NCI-H226 (cell line): ENCODE measurements at regions not wholly inside any gene's neighbourhood (a gene's known extent, or its start where the extent isn't known, plus 50 kb on each side); places are given as distances from the start of the nearest gene placed in this dataset.
A peak's percentile ranks its signal among the peaks of the same experiment; 100 is the strongest.

ENCODE experiments used
- DNase-seq: peaks from one replicate; pipeline ENCODE4 v3.0.0-alpha.2; 2015

DNA sequence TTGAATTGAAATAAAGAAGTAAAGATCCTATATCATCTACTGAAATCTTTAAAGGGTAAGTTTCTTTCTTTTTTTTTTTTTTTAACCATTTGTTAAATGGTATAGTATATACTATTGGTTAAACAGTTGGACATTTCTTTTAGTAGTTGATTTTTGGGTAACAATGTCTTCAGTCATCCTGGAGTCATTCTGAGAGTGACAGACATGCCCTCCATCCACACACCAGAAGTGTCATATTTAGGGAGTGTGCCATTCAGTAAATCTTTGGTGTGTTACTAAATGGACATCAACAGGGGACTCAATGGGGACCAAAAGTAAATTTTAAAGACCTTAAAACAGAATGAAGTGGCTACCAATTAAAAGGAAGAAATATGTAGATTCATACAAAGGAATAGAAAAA is 50.8 kb upstream of the SLC39A10 start:
- no peak for DNase-seq

DNA sequence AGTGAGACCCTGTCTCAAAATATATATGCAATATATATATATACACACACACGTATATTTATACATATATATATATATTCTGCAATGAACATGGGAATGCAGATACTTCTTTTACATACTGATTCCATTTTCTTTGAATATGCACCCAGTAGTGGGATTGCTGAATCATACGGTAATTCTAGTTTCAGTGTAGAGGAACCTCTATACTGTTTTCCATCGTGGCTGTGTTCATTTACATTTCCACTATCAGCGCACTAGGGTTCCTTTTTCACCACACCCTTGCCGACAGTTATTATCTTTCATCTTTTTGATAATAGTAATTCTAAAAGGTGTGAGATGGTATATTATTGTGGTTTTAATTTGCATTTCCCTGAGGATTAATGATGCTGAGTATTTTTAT is 52.3 kb upstream of the SLC39A10 start:
- no peak for DNase-seq

DNA sequence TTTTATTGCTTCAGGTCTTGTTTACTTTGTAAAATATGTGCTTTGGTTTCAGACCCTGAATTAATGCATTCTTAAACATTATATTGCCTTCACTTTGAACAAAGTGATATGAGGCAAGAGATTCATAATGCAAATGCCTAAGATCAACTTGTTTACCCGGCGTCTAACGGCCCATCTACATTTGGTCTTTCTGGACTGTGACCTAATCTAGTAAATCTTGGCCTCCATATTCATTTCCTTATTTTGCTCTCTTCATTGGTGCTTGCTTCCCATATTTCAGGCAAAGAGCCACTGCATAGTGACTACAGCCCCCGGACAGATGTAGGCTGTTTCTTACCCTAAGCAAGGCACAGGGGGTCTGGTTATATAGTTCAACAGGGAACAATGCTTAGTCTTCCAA is 53.0 kb upstream of the SLC39A10 start:
- DNase-seq, result no peak

DNA sequence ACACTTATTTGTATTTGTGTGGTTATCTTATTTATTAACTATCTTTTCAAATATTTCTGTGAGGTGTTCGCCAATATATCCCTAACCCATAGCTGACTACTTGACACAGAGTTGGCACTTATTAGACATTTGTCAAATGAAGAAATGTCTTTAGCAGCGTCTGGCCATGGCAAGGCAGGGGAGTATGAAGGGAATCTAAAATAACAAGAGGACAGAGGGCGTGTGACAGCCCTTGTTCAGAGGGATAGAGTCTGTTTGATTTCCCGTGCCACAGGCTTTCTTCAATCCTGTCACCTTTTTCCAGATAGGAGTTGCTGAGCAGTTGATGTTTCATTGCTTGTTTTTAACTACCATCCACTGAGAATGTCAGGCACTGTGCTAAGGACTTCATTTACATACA is 53.6 kb upstream of the SLC39A10 start:
- DNase-seq, result no peak

DNA sequence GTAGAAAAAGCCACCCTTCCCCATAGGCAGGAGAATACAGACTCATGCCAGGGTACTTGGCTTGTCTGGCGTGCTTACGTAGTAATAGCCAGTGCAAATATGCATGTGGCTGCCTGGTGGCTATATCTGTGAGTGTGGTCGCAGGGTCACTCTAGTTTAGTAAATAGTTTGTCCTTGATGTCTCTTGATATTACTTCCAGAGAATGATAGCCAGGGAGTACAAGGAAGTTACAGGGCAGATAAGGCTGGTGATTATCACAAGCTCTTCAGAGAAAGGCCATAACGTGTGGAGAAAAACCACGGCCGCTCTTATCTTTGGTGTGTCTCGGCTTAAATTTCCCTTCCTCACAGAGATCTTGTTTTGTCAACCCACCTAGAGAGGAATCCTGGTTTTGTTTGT is 54.3 kb upstream of the SLC39A10 start:
- no peak for DNase-seq

DNA sequence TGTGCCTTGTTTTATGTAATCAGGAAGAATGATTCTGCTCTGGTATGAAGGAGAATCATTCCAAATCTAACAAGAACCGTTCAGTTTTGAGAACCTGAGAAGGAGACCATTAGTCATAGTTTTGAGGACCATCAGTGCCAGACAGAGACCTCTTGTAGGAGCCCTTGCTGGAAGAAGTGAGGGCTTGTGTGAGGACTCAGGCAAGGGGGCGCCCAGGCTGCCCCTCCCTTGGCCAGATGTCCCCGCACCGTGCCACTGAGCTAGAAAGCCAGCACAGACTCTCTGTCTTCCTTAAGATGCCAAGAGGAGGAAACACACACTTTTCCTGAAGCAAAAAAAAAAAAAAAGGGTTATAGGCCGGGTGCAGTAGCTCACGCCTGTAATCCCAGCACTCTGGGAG is 55.7 kb upstream of the SLC39A10 start:
- DNase-seq, result peak; percentile 17

DNA sequence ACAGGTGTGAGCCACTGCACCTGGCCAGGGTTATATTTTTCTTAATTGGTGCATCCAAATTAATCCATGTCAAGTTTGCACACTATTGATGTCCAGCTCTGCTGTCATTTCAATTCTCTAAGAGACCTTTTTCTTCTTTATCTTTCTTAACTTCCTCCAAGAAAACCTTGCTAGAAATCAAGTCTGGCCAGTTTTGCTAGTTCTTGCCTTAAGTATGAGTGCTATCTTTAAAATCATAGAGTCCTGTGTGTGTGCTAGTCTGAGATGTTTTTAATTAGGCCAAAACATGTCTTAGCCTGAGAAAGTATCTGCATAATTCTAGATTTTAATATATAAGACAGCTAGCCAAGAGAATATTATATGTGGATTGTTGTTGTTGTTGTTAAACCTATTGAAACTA is 56.2 kb upstream of the SLC39A10 start:
- no peak for DNase-seq

DNA sequence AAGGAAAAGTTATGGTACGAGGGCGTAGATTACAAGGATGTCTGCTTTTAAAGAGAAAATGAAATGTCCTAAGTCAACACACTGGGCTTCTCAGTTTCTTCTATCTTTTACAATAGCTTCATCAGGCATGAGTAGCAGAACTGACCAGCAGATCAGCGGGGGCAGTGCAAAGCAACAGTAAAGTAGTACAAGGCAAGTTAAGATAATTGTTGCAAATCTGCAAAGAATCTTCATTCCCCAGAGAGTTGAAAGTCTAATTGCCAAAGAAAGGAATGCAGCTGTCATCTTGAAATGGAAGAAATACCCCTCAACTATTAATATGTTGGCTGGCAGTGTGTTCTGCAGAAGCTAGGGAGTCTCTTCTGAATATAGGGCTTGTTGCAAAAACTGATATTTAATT is 60.2 kb upstream of the SLC39A10 start:
- no peak for DNase-seq

DNA sequence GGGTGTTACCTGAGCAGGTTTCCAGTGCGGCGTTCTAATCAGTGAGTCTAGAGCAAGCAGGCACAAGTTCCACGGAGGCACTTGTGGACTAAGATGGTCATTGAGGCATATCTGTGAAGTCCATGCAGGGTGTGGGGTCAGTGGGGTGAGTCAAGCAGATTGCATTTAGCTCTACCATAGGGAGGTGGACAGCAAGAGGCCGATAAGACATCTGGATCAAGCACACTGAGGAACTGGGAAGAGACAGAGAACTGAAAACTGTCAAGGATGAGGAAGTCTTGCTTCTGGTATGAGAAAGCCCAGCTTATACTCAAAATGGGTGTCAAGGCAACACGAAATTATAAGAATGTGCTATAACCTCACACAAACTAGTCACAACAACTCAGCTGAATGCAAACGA is 61.2 kb upstream of the SLC39A10 start:
- no peak for DNase-seq

DNA sequence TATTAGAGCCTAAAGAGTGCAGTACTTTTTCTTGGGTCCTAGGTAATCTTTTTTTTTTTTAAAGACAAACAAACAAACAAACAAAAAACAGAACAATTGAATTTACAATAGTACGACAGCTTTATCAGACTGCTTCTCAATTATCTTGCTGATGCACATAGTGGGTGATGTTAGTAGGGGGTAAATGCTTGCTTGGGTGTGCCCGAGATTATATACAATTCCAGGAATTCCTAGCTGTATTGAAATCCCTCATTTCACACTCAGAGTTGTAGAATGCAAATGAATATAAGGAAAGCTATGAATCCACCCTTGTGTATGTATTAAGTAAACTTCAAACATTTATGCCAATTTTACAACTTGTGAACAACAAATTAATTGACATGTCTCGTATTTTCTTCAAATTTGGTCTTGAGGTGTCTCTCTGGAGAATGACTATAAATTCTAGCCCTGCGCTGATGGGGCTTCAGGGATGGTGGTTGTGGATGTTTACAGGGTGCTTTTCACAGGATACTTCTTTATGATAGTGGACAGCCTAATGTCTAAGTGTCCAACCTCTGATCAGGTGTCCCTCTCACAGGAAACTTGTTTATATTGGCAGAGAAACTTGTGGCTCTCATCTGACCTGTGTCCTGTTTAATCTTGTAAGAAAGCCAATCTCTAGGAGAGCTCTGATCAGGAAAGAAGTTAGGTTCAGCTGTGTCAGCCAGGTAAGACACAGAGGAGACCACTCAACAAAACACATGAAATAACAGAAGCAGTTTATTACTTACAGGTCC is 61.9 kb upstream of the SLC39A10 start:
- DNase-seq, result peak; percentile 34

DNA sequence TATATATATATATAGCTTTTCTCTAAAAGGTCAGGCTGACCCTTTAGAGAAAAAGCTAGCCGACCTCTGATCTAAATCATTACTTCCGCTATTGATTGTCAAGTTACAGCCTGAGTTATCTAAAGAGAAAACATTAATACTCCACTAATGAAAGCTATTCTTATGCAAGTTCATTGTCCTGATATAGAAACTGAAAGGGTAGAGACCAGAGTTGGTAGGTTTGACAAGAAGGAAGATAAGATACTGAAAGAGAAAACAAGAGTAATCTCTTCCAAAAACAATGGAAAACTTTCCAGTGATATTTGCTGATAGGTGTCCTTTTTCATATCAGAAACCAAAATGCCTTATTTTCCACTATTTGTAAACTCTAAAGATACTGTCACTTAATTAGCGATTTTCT is 62.8 kb upstream of the SLC39A10 start:
- DNase-seq, result no peak

DNA sequence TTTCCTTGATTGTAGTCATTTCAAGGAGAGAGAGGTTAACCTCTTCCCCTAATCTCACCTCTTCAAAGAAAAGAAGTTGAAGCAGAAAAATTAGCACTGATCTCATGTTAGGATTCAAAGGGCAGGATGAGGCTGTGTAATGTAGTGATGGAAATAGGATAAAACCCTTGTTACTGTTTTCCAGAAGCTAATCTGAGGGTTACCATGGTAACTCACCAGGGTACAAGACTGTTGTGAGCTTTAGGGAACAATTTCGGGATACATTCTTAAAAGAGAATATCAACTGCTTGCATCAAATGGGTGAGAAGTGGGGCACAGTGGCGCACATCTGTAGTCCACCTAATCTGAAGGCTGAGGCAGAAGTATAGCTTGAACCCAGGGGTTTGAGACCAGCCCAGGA is 64.9 kb upstream of the SLC39A10 start:
- no peak for DNase-seq

DNA sequence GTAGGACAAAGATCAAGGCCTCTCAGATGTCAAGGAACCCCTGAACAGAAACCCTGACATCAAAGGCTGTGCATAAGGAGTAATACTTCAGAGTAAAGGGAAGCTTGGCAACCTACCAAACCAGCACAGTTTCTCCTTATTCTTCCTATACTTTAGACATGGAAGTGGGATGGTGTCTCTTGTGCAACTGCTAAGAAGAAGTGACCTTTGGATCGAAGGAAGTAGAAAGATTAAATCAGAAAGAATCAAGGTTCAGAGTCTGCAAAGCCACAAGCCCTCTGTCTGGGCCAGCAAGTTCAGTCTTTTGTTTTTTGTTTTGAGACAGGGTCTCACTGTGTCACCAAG is 66.2 kb upstream of the SLC39A10 start:
- DNase-seq, result no peak

DNA sequence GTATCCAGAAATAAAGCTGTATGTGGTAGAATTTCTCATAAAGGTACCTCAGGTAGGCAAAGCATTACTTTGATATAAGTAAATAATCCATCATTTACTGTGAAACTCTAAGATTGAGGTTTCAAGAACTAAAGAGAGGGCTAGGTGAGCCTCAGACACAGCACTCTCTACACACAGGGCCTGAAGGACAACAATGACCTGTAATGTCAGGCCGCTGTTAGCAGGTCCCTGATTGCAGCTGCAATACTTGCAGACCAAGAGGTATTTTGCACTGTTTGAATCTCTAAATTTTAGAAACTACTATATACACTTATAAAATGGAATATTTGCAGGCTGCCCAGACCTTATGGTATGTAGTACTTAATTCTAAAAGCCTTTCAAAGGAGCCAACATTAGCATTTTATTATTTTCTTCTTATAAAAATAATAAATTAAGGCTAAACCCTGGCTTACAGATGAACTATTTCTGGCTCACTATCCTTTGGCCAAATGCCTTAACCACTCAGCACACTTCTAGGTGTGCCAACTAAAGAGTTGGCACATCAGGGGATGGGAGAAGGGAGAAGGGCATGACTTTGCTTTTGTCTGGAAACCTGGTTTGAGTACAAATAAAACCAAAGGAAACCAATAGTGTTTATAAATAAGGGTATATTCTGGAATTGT is 66.7 kb upstream of the SLC39A10 start:
- DNase-seq, result no peak

DNA sequence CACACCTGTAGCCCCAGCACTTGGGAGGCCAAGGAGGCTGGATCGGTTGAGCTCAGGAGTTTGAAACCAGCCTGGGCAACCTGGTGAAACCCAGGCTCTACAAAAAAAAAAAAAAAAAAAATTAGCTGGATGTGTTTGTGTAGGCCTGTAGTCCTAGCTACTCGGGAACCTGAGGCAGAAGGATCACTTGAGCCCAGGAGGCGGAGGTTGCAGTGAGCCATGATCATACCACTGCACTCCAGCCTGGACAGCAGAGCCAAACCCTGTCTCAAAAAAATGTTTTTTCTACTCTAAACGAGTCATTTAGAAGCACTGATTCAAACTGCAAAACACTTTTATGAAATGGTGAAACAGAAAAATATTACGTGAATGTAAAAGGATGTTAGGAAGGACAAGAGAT is 69.1 kb upstream of the SLC39A10 start:
- DNase-seq, result no peak

DNA sequence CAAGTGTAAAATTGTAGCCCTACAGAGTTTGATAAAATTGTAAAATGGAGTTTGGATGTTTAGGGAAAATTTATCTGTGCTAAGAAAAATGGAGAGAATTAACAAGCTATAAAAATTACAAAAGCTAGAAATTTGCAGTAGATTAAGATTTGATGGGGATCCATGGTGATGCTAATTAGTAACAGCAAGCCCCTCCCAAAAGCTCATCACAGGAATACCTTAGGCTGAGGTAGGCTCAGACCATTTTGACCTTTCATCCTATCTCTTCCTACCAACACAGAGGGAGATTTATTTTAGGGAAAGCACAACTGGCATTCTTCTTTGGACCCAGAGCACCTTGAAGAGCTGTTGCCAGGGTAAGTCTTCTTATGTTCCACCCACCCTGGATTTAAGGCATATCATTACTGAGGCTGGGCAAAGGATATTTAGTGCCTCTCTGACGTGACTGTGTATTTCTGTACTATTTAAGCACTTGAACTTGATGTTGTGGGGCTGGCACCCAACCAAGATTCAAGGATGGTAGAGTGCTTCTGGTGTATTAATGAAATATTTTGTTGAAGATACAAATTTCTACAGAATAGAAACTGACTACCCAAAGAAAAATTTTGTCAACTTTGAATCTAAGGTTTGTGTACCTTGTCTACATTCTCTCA is 70.8 kb upstream of the SLC39A10 start:
- DNase-seq, result no peak

DNA sequence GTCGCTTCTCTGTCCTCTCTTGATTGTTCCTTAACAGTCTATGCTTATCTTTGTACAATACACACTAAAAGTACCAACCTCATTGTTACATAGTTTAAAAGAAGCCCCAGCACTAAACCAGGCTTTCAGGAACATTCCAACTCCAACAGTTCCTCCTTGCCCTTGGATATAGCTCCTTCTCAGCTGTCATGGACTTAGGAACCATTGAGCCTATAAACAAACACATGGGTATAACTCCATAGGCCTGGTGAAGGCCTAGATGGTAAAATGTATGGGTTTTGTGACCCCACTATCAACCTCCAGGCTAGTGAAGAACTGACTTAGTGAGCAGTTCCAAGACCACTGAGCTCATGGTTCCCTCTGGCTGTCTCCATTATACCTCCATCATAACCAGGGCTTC is 74.8 kb upstream of the SLC39A10 start:
- DNase-seq, result no peak

DNA sequence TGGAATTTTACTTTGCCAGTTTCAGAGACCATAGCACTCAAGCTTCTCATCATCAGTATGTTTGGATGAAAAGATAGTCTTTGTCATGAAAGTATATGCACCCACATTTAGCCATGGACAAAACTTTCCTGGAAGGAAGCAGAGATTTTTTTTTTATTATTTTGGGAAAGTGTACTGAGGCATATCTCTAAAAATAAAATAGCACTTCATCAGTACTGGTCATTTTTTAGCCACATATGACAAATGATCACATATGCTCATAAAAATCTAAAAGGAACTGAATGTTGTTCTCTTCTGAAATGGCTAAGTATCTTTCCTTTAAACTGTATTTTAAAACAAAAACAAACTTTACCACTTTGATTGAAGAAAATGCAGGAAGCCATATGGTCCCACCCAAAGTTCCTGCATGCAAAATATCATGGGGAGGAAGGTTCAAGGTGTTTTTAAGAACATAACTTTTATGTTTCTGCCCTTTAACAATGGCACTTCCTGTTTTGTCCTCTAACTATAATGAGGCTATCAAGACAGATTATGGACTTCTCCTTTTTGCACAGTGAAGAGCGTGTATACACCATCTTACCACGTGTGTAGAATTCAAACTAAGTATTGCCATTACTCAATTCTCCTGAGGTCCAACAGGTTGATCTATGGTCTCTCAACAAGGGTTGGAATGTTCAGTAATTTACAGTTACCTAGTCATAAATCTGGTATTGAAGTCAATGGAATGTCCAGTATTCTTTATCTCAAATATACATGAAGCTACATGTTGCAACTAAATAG is 77.1 kb upstream of the SLC39A10 start:
- no peak for DNase-seq

DNA sequence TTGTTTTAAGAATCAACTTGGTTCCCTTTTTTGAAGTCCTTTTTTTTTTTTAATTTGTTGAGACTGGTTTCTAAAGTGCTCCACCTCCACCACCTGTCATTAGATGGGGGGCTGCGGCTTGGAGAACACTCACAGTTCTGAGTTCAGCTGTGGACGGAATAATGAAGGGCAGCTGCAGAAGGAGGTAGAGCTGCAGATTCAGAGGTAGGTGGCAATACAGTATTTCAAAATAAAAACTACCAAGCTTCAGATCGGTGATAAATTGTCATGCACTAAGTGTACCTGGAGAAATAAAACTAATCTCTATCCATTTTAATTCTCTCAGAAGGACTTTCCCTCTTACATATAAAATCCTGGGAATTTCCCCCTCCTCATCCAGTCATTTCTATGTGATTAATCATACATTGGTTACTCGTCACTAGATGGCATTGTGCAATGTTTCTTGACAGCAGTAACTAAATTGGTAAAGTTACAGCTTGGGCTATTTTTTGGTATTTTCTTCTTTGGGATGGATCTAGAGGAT is 81.1 kb upstream of the SLC39A10 start:
- peak; percentile 78 for DNase-seq

DNA sequence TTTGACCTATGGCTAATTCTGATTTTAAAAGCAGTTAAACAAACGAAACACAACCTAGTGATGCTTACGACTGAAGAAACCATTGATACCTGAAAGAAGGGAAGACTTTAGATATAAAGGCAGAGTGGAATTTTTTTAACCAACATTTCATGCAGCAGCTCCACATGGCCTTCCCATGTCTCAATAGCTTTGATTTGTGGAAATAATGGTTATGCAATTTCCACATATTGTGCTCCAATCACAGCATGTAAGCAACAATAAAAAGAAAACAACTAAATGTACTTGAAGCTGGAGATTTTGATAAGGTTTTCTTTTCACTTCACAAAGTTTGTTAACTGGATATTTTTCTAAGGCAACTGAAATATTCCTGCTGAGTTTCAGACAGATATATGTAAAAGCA is 82.0 kb upstream of the SLC39A10 start:
- DNase-seq, result no peak

DNA sequence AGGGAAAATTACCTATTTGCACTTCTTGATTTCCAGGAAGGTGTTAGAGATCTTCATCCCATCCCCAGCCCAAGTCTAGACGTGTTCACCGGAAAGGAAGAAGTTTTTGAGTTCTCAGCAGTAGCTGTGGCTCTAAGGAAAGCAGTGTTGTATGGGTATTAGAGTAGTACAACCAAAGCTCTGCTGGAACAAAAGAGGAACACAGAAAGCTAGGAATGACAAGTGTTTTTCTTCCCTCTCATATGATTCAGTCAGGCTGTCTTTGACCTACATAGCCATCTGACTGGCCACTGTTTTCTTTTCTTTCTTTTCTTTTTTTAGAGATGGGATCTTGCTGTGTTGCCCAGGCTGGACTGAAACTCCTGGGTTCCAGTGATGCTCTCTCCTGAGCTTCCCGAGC is 82.7 kb upstream of the SLC39A10 start:
- DNase-seq, result no peak

DNA sequence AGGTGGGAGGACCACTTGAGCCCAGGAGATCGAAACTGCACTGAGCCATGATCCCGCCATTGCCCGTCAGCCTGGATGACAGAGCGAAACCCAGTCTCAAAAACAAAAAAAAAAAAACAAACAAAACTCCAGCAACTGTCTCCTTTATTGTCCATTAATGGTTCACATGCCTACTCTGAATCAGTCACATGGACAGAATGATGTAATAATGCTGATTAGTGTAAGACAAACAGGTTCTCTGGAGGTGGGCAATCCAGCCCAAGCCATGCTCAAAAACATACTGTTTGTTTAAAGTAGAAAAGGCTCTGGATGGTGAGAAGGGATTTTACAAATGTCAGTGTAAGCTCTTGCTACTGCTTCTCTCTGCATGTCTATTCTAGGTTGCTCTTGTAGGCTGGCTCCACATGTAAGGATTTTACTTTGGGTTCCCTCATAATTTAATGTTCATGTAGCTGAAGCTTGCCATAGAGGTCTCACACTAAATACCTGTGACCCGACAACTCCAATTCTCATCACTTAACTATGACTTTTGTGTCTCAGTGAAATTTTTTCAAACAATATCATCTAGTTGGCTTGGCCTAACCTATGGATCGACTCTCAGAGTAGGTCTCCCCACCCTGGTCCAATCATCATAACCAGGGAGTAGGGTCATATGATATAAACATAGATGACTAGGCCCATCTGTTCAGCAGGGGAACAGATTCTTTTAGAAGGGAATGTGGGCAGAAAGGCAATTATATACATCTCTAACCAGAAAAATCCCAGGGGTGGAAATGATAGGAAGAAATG is 83.9 kb upstream of the SLC39A10 start:
- no peak for DNase-seq

DNA sequence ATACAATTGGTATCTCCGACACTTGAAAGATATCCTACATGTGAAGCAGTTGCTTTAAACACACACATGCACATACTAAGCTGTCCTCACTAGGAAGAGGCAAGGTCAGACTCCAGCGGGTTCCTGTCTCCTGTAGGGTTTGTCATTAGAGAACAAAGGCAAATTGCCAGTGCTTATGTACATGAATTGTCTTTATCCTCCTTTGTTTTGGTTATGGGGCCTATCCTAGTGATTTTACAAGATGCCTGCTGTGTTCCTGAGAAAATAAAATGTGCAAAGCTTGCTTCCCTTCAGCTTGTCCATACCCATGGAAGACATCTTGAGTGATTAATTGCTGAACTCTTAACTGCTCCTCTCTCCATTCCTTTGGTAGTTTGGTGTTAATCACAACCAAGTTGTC is 86.7 kb upstream of the SLC39A10 start:
- no peak for DNase-seq
